ENCODE measurements at regions not wholly inside any gene's neighbourhood (a gene's known extent, or its start where the extent isn't known, plus 50 kb on each side); places are given as distances from the start of the nearest gene placed in this dataset.

DNA sequence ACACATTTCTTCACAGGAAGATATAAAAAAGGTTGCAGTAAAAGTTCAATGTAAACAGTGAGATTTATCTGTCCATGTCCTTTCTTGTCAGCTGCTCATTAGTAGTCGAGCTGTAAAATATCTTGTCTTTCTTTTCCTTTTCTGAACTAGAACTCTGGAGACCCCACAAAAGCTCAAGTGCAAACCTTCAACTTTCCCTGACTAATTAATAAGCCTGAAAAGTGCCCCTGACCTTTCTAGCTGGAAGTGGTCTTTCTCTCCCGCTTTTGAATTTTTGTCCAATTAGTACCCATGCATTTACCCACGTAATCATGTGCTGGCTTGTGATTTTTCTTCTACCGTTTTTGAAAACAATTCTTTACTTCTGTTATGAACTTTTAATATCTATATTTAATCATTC is 63.6 kb upstream of the EHBP1 start:
- no peak for TF ChIP-seq CTCF (IDR thresholded peaks at IDR 0.05)
- TF ChIP-seq POLR2AphosphoS5 (IDR thresholded peaks at IDR 0.05): no peak
- no peak for TF ChIP-seq POLR2A (IDR thresholded peaks at IDR 0.05)
